Tongue (tissue), 1 donor: ENCODE measurements at regions not wholly inside any gene's neighbourhood (a gene's known extent, or its start where the extent isn't known, plus 50 kb on each side); places are given as distances from the start of the nearest gene placed in this dataset.
A peak's percentile ranks its signal among the peaks of the same experiment; 100 is the strongest.

Experiments
- DNase-seq: peaks from one replicate; pipeline ENCODE4 v3.0.0-alpha.2; 2015

GRCh38 chr6:167049275-167049674 is 50.1 kb downstream of the CEP43 start:
- DNase-seq, result no peak

DNA sequence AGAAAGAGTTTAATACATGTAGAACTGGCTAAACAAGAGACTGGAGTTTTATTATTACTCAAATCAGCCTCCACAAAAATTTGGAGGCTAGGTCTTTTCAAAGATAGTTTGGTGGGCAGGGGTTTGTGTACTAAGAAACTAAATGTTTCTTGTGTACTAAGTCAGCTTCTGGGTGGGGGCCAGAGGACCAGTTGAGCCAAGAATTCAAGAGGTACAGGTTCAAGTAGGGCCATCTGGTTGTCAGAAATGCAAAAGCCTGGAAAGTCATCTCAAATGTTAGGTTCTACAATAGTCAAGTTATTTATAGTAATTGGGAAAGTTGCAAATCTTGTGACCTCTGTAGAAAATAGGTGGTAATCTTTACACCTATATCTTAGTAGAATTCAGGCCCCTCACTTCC is 51.7 kb downstream of the CEP43 start:
- no peak for DNase-seq

DNA sequence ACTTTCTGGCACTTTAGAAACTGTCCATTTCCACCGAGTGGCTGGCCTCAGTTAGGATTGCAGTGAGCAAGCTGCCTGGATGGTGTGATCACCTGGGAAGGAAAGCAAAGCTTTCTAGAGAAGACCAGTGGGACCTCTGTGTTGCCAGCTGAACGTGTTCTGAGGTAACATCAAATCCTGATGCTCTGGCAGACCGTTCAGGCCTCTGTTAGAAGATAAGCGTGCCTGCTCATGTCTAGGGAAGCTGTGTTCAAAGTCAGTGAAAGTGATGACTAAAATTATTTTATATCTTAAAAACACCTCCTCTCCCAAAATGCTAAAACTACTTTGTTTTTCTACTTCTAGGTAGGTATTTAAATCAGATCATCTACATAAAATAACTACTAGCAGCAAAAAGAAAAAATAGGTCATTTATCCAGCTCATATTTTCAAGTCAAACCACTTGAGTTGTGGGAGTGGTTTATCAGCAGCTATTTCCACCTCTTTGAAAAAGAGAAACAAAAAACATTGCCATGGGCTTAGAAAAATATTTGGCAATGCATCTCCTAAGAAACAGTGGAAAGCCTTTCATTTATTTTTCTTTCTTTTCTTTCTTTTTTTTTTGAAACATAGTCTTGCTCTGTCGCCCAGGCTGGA is 54.8 kb downstream of the CEP43 start:
- no peak for DNase-seq

DNA sequence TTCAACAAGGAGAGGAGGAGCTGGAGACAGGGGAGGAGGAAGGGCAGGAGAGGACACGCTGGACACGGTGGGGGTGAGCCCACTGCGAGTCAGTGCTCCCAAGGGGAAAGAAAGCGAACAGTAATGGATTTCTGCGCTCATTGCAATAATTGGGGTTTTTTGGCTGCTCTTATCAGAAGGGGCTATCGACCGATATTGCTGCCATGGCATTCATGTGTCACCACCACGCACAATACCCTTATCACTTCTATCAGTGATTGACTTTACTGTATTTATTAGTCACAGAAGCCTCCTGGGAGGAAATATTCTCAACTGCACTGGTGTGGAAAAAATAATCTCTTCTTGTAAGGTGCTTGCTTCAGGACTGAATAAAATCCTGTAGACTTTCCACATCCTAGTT is 55.8 kb downstream of the CEP43 start:
- no peak for DNase-seq

- DNase-seq, result no peak
Observed at GRCh38 chr6:167056370-167056769, 57.2 kb downstream of the CEP43 start.

- peak; percentile 29 for DNase-seq
Observed at GRCh38 chr6:167058261-167058660, 59.1 kb downstream of the CEP43 start.
